ENCODE measurements at regions not wholly inside any gene's neighbourhood (a gene's known extent, or its start where the extent isn't known, plus 50 kb on each side); places are given as distances from the start of the nearest gene placed in this dataset.

DNA sequence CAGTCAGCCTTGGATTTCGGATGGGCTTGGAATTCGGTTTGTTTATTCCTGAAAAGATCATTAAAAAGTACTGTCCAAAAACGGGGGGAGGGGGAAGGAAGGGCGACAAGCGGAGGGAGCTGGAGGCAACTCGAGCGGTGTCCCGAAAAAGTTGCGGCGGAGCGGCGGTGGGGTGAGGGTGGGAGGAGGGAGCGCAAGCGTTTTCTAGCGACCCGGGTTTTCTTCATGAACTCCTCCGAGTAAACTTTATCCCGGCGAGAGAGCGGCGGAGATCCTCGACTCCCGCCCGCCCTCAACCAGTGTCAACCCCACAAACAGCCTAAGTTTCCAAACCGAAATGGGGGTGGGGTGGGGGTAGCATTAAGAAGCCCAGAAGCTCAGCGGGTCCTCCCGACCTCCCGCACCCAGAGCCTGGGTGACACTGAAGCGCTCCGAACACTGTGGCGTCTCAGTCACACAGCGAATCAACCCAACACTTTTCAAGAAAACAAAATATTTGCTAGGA, 133.0 kb upstream of the C11orf58 start:
- TF ChIP-seq, protein P1, sequence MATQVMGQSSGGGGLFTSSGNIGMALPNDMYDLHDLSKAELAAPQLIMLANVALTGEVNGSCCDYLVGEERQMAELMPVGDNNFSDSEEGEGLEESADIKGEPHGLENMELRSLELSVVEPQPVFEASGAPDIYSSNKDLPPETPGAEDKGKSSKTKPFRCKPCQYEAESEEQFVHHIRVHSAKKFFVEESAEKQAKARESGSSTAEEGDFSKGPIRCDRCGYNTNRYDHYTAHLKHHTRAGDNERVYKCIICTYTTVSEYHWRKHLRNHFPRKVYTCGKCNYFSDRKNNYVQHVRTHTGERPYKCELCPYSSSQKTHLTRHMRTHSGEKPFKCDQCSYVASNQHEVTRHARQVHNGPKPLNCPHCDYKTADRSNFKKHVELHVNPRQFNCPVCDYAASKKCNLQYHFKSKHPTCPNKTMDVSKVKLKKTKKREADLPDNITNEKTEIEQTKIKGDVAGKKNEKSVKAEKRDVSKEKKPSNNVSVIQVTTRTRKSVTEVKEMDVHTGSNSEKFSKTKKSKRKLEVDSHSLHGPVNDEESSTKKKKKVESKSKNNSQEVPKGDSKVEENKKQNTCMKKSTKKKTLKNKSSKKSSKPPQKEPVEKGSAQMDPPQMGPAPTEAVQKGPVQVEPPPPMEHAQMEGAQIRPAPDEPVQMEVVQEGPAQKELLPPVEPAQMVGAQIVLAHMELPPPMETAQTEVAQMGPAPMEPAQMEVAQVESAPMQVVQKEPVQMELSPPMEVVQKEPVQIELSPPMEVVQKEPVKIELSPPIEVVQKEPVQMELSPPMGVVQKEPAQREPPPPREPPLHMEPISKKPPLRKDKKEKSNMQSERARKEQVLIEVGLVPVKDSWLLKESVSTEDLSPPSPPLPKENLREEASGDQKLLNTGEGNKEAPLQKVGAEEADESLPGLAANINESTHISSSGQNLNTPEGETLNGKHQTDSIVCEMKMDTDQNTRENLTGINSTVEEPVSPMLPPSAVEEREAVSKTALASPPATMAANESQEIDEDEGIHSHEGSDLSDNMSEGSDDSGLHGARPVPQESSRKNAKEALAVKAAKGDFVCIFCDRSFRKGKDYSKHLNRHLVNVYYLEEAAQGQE (IDR thresholded peaks at IDR 0.05; ENCODE audit: insufficient read depth in 1 of 2, low read depth in 2 of 2, low read length in 2 of 2), result no peak
- no peak for TF ChIP-seq POLR2AphosphoS5 (IDR thresholded peaks at IDR 0.05; ENCODE audit: low read depth, low read length)
- no peak for TF ChIP-seq TAF1 (IDR thresholded peaks at IDR 0.05; ENCODE audit: borderline replicate concordance, insufficient read depth, low read length)
